T-helper 2 cell treated with Interferon-gamma antibody and Interleukin-4, amounts not matched to agents 5 μg/mL and 100 μg/mL, for 36 hours (primary cell): ENCODE measurements at regions not wholly inside any gene's neighbourhood (a gene's known extent, or its start where the extent isn't known, plus 50 kb on each side); places are given as distances from the start of the nearest gene placed in this dataset.

Experiments used
- DNase-seq: peaks from one replicate; pipeline ENCODE4 v3.0.0; 2021; ENCODE audit warnings: low spot score
- H3K27ac Mint-ChIP-seq: one replicate; pipeline ENCODE4 v1.8.0; 2021; ENCODE audit warnings: mild to moderate bottlenecking, mixed read lengths
- H3K27me3 Mint-ChIP-seq: one replicate; pipeline ENCODE4 v1.8.0; 2021; ENCODE audit warnings: low read depth, mixed read lengths
- H3K36me3 Mint-ChIP-seq: one replicate; pipeline ENCODE4 v1.8.0; 2021; ENCODE audit warnings: low read depth, mixed read lengths
- H3K4me1 Mint-ChIP-seq: one replicate; pipeline ENCODE4 v1.8.0; 2021; ENCODE audit warnings: low read depth, mixed read lengths
- H3K4me3 Mint-ChIP-seq: one replicate; pipeline ENCODE4 v1.8.0; 2022; ENCODE audit warnings: mild to moderate bottlenecking, moderate library complexity, mixed read lengths
- H3K9me3 Mint-ChIP-seq: one replicate; pipeline ENCODE4 v1.8.0; 2021; ENCODE audit warnings: mixed read lengths

DNA sequence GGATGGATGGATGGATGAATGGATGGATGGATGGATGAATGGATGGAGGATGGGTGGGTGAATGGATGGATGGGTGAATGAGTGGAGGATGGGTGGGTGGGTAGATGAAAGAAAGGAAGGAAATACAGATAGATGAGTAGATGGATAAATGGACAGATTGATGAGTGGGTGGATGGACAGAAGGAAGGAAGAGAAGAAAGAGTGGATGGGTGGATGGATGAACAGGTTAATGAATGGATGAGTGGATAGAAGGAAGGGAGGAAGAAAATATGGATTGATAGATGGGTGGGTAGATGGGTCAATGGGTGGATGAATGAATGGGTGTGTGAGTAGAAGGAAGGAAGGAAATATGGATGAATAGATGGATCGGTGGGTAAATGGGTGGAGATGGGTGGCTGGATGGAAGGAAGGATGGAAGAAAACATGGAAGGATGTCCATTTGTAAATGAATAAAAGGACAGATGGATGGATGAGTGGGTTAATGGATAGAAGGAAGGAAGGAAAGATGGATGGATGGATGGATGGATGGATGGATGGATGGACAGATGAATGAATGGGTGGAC lies 97.3 kb upstream of the TNRC6C start:
- DNase-seq, result no peak
- Mint-ChIP-seq H3K36me3 (no peaks in the 10 kb centered on the region), H3K27me3 (peaks cover 20% of the 10 kb centered on the region), H3K4me1 (peaks cover 18% of the 10 kb centered on the region), H3K4me3 (no peak overlapping the region), H3K9me3 (peaks cover 7% of the 10 kb centered on the region), H3K27ac (no peak overlapping the region)

- H3K4me3 Mint-ChIP-seq, result no peak overlapping the region
- H3K4me1 Mint-ChIP-seq, result peaks cover 14% of the 10 kb centered on the region
- no peak overlapping the region for H3K27ac Mint-ChIP-seq
- peaks cover 20% of the 10 kb centered on the region for H3K27me3 Mint-ChIP-seq
- DNase-seq, result no peak
- H3K9me3 Mint-ChIP-seq, result peaks cover 7% of the 10 kb centered on the region
- H3K36me3 Mint-ChIP-seq, result no peaks in the 10 kb centered on the region
Observed at GRCh38 chr17:77861981-77862645, 96.4 kb upstream of the TNRC6C start.

DNA sequence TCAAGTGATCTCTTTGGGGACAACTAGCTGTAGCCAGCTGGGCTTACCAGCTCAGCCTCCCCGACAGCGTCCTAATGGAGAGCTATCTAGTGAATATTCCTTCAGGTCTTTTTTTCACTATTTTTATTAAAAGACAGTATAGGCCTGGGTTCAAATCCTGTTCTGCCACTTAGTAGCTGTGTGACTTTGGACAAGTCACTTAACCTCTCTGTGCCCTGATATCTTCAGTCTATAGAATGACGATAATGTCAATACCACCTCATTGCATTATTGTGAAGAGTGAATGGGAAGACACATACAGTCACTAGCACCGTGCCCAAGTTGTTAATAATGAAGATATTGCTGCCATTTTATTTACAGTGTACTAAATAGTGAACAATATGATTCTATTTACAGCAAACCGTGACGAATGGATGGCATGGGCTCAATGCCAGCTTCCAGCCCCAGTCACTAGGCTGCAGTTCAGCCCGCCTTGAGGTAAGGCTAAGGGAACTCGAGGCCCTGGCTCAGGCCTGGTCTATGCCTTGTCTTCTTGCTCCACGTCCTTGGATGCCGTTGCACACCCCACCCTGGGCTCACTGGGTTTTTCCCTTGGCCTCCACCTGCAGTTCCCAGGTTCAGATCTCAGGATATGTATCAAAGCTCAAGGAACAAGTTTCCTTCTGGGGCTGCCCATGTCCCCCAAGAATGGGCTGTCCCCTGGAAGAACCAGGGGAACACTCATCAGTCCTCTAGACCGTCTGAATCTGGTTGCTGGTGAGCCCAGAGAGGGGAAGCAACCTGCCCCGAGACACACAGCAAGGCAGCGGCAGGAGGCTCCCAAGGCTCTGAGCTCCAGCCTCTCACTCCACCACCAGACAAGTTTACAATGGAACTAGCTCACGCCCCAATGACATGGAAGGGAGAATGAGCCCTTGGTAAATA lies 95.4 kb upstream of the TNRC6C start:
- Mint-ChIP-seq H3K27ac (peak overlapping the region; percentile 16), H3K27me3 (peaks cover 20% of the 10 kb centered on the region), H3K36me3 (no peaks in the 10 kb centered on the region), H3K9me3 (peaks cover 6% of the 10 kb centered on the region), H3K4me1 (peaks cover 8% of the 10 kb centered on the region), H3K4me3 (no peak overlapping the region)
- no peak for DNase-seq

DNA sequence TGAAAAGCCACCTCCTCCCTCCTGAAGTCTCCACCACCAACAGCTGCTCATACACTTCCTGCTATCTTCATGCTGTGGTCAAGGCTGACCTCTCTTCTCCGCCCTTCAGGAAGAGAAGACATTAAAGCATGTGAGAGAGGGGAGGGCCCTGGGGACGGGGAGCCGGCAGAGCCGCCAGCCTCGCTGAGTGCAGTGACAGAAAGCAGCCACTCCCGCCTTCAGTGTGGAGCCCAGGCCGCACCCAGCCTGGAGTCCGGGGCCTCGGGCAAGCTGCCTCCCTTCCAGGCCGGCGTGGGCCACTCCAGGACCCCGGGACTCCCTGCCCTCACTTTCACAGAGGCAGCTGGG lies 94.7 kb upstream of the TNRC6C start:
- no peak overlapping the region for H3K4me3 Mint-ChIP-seq

DNA sequence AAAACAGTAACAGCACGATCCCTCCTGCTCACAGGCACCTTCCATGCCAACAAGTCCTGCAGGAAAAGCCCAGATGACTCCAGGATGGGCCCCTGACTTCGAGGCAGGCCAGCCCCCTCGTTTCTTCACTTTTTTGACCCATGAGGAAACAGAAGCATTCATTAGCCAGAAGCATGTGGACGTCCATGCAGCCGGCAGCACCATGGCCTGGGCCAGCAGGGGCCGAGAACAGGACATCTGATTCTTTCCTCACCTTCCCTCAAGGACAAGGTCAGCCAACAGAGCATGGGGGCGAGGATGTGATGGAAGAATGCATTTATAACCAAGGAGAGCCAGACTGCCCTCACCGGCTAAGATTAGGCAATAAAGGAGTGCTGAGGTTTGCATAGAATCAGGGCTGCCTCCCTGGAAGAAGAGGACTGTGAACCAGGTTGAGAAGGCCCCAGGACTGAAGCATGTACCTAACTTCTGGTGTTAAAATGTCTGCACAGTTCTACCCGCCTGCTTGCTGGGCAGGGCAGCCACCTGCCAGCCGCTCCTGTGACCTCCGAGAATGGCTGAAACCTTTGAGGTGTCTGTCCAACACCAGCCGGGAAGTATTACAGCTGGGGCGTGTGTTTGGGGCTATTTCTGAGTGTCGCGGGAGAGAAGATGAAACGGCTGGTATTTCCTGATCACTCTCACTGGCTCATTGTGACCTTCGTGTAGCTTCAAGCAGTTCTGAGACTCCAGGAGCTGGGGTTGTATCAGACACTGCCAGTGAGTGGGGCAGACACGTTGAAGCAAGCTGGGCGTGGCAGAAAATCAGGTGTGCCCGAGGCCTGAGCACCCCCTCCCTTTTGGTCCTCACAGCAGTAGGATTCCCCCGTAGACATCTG lies 94.0 kb upstream of the TNRC6C start:
- no peak overlapping the region for H3K27ac Mint-ChIP-seq
- no peak for DNase-seq
- no peaks in the 10 kb centered on the region for H3K9me3 Mint-ChIP-seq
- no peak overlapping the region for H3K4me3 Mint-ChIP-seq
- no peaks in the 10 kb centered on the region for H3K36me3 Mint-ChIP-seq
- peaks cover 14% of the 10 kb centered on the region for H3K4me1 Mint-ChIP-seq
- H3K27me3 Mint-ChIP-seq, result peaks cover 18% of the 10 kb centered on the region

More for the DNA sequence above, 94.7 kb upstream of the TNRC6C start:
- no peaks in the 10 kb centered on the region for H3K36me3 Mint-ChIP-seq
- peak overlapping the region; percentile 16 for H3K27ac Mint-ChIP-seq
- H3K27me3 Mint-ChIP-seq, result peaks cover 18% of the 10 kb centered on the region
- peaks cover 8% of the 10 kb centered on the region for H3K4me1 Mint-ChIP-seq
- no peak for DNase-seq
- no peaks in the 10 kb centered on the region for H3K9me3 Mint-ChIP-seq

DNA sequence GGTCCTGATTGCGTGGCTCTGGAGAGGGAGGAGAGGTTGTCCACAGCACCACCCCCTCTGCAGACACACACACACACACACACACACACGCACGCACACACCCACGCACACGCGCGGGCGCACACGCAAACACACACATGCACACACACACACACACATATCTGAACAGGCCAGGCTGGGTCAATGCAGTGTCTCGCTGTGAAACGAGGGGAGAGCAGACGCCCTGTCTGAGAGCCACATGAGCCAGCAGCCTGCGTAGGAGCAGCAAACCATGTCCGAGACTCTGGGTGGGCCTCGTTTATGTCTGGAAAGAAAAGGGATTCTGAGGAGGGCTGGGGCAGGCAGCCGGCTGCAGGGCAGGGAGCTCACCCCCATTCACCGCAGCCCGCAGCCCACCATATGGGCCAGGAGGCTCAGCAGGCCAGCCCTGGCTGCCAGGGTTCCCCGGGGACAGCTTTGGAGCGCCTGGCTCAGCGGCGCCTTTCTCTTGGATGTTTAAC lies 93.3 kb upstream of the TNRC6C start:
- Mint-ChIP-seq H3K36me3 (no peaks in the 10 kb centered on the region), H3K27me3 (peaks cover 11% of the 10 kb centered on the region), H3K4me3 (no peak overlapping the region), H3K27ac (no peak overlapping the region), H3K4me1 (peaks cover 19% of the 10 kb centered on the region), H3K9me3 (no peaks in the 10 kb centered on the region)
- DNase-seq, result no peak

GRCh38 chr17:77865716-77866115 lies 92.8 kb upstream of the TNRC6C start:
- Mint-ChIP-seq H3K36me3 (no peaks in the 10 kb centered on the region), H3K4me3 (no peak overlapping the region), H3K27me3 (peaks cover 8% of the 10 kb centered on the region), H3K9me3 (no peaks in the 10 kb centered on the region), H3K27ac (no peak overlapping the region), H3K4me1 (peaks cover 19% of the 10 kb centered on the region)
- no peak for DNase-seq

- Mint-ChIP-seq H3K9me3 (no peaks in the 10 kb centered on the region), H3K27me3 (no peaks in the 10 kb centered on the region), H3K4me3 (no peak overlapping the region), H3K4me1 (peaks cover 26% of the 10 kb centered on the region), H3K36me3 (no peaks in the 10 kb centered on the region), H3K27ac (no peak overlapping the region)
- no peak for DNase-seq
Observed at GRCh38 chr17:77867308-77867781, 91.2 kb upstream of the TNRC6C start.

DNA sequence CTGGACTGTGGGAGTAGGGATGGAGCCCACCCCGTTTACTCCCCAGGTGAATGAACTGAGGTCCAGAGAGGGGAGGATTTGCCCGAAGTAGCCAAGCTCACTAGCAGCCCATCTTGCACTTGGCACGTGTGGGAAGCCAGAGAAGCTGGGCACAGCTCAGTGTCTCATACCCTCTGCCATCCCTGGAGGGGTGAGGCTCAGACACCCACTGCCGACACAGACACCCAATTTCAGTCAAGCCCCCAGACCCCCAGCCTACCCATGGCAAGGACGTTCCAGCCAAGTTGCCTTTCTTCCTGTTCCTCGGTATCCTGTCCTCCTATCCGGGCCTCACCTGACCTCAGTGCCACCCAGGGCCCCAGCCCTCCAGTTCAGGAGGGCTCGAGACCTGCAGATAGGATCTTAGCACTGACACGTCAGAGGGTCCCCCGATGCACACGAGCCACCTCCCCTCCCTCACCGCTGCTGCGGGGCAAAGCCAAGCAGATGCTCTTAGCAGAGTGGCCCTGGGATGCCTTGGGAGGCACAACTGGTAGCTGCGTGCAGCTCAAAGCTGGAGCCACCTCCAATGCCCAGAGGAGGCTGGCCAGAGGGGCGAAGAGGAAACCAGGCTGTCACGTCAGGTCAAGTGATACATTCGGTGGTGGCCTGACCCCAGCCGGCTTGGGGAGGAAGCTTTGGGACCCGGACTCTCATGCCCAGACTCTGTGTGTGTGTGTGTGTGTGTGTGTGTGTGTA lies 90.4 kb upstream of the TNRC6C start:
- Mint-ChIP-seq H3K27me3 (no peaks in the 10 kb centered on the region), H3K4me1 (peaks cover 34% of the 10 kb centered on the region), H3K9me3 (no peaks in the 10 kb centered on the region), H3K27ac (no peak overlapping the region), H3K4me3 (no peak overlapping the region), H3K36me3 (peaks cover 4% of the 10 kb centered on the region)
- no peak for DNase-seq

DNA sequence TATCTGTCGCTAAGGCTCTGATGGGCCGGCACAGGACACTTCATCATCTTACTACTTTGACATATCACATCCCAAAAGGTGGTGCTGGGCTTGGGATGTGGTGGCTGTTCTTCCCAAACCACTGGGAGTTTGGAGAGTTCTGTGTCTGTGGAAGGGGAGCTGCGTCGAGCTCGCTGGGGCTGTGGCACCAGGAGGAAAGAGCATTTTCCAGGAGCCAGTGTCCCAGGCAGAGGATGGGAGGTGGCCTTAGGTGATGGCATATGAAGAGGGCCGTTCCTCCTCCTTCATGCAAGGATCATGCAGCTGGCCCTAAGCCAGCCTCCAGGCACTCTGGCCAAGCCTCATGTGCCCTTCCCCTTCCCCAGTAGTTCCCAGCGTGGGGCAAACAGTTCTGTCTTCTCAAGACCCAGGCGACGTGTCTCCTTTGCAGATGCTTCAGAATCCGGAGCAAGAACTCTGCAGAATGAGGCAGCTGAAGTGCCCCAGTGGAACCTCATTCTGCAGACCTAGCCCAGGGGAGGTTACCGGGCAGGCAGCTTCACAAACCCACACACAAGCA lies 89.4 kb upstream of the TNRC6C start:
- Mint-ChIP-seq H3K4me1 (peaks cover 36% of the 10 kb centered on the region), H3K27me3 (no peaks in the 10 kb centered on the region), H3K36me3 (peaks cover 5% of the 10 kb centered on the region), H3K4me3 (peak overlapping the region; percentile 7), H3K27ac (no peak overlapping the region), H3K9me3 (no peaks in the 10 kb centered on the region)
- no peak for DNase-seq

GRCh38 chr17:77869665-77870132 lies 88.8 kb upstream of the TNRC6C start:
- H3K36me3 Mint-ChIP-seq, result peaks cover 7% of the 10 kb centered on the region
- no peaks in the 10 kb centered on the region for H3K27me3 Mint-ChIP-seq
- H3K4me3 Mint-ChIP-seq, result peak overlapping the region; percentile 48
- H3K4me1 Mint-ChIP-seq, result peaks cover 34% of the 10 kb centered on the region
- no peaks in the 10 kb centered on the region for H3K9me3 Mint-ChIP-seq
- peak overlapping the region; percentile 51 for H3K27ac Mint-ChIP-seq
- no peak for DNase-seq

- no peak for DNase-seq
- H3K27ac Mint-ChIP-seq, result peak overlapping the region; percentile 76
- H3K4me3 Mint-ChIP-seq, result peak overlapping the region; percentile 73
Observed at GRCh38 chr17:77872199-77872598, 86.3 kb upstream of the TNRC6C start.

More at GRCh38 chr17:77872199-77872598, 86.3 kb upstream of the TNRC6C start:
- H3K9me3 Mint-ChIP-seq, result peaks cover 12% of the 10 kb centered on the region
- peaks cover 18% of the 10 kb centered on the region for H3K36me3 Mint-ChIP-seq
- H3K27me3 Mint-ChIP-seq, result no peaks in the 10 kb centered on the region
- peaks cover 35% of the 10 kb centered on the region for H3K4me1 Mint-ChIP-seq
